Breast epithelium (tissue), 4 donors: ENCODE measurements at regions not wholly inside any gene's neighbourhood (a gene's known extent, or its start where the extent isn't known, plus 50 kb on each side); places are given as distances from the start of the nearest gene placed in this dataset.
"Not testable (repeated sequence)": the region's sequence is repeated elsewhere in the genome, so short reads cannot be mapped to it uniquely, and the experiment has no call there.

Source experiments
- DNase-seq, 2 donors: peaks; one replicate each; pipeline ENCODE4 v3.0.0-alpha.2; 2019; ENCODE audit warnings: low spot score in 2 of 2
- H3K27ac ChIP-seq, 2 donors: fragments of 200-600 bp; sonication (generic) in 1 of 2; one replicate each; pipeline ENCODE4 v1.5.1; 2016 to 2019; ENCODE audit warnings: mild to moderate bottlenecking in 1 of 2
- H3K27me3 ChIP-seq, 2 donors: fragments of 200-600 bp; sonication (generic) in 1 of 2; one replicate each; pipeline versions ENCODE4 v1.5.1 to v1.6.0; 2017 to 2019; ENCODE audit warnings: control low read depth in 1 of 2, mild to moderate bottlenecking in 1 of 2
- H3K36me3 ChIP-seq: fragments of 200-600 bp; one replicate; pipeline ENCODE4 v1.5.1; 2019
- H3K4me1 ChIP-seq, 2 donors: fragments of 200-600 bp; sonication (generic); one replicate each; pipeline ENCODE4 v1.5.1; 2016 to 2019; ENCODE audit warnings: control low read depth in 1 of 2
- H3K4me3 ChIP-seq, 3 donors: fragments of 200-600 bp; sonication (generic); 1 replicate in 2 of 3; 2 replicates in 1 of 3; pipeline ENCODE4 v1.5.1; 2016 to 2019; ENCODE audit warnings: mild to moderate bottlenecking in 3 of 3, moderate library complexity in 2 of 3
- H3K9me3 ChIP-seq, 2 donors: fragments of 200-600 bp; sonication (generic) in 1 of 2; one replicate each; pipeline ENCODE4 v1.5.1; 2016 to 2019; ENCODE audit warnings: control low read depth in 1 of 2
- POLR2A ChIP-seq: fragments of 450-650 bp; IDR thresholded peaks from one replicate; pipeline ENCODE4 v1.6.1; 2016; ENCODE audit warnings: antibody characterized with exemption, mild to moderate bottlenecking, moderate library complexity
- POLR2AphosphoS5 ChIP-seq, 3 donors: sonication (generic); formaldehyde crosslinking; IDR thresholded peaks; one replicate each; pipeline ENCODE4 v1.6.1; 2017; ENCODE audit warnings: antibody characterized with exemption in 3 of 3
- intact Hi-C: fragments of 100-400 bp; cut with DNase I; formaldehyde crosslinking; loops from one replicate; pipeline ENCODE4 v1.15.1; 2023; ENCODE audit warnings: low total_unique reads
- TF ChIP-seq, protein P1 (sequence below), 3 donors: fragments of 450-650 bp; IDR thresholded peaks; one replicate each; pipeline ENCODE4 v1.5.1; 2016 to 2017; ENCODE audit warnings: antibody characterized with exemption in 3 of 3, mild to moderate bottlenecking in 3 of 3, moderate library complexity in 3 of 3

DNA sequence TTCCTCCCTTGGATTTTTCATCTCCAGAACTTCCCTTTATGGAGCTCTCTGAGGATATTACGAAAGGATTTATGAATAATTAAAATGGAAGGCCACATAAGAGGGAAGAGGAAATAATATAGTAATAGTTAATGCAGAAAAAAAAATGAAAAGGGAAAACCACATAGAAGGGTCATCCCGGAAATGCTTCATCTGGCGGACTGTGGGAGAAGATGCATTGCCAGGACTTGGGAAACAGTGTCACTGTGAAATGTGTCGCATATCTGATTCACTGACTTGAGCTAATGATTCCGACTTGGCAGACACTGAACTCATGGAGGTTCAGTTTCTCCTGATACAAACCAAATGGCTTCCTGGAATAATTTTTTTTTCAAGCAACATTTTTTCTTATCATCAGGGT lies 129.9 kb upstream of the RMP24 start:
- no peak for TF ChIP-seq POLR2A
- no peak for TF ChIP-seq POLR2AphosphoS5 (IDR thresholded peaks at IDR 0.05)
- TF ChIP-seq, protein P1, sequence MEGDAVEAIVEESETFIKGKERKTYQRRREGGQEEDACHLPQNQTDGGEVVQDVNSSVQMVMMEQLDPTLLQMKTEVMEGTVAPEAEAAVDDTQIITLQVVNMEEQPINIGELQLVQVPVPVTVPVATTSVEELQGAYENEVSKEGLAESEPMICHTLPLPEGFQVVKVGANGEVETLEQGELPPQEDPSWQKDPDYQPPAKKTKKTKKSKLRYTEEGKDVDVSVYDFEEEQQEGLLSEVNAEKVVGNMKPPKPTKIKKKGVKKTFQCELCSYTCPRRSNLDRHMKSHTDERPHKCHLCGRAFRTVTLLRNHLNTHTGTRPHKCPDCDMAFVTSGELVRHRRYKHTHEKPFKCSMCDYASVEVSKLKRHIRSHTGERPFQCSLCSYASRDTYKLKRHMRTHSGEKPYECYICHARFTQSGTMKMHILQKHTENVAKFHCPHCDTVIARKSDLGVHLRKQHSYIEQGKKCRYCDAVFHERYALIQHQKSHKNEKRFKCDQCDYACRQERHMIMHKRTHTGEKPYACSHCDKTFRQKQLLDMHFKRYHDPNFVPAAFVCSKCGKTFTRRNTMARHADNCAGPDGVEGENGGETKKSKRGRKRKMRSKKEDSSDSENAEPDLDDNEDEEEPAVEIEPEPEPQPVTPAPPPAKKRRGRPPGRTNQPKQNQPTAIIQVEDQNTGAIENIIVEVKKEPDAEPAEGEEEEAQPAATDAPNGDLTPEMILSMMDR (IDR thresholded peaks at IDR 0.05): no peak
- DNase-seq: no peak
- no peak overlapping the region for H3K4me3 ChIP-seq
- no peaks in the 10 kb centered on the region for H3K36me3 ChIP-seq
- H3K4me1 ChIP-seq: no peaks in the 10 kb centered on the region
- no peaks in the 10 kb centered on the region for H3K9me3 ChIP-seq
- H3K27me3 ChIP-seq: no peaks in the 10 kb centered on the region
- intact Hi-C loops: no loop called here
- H3K27ac ChIP-seq: no peak overlapping the region

DNA sequence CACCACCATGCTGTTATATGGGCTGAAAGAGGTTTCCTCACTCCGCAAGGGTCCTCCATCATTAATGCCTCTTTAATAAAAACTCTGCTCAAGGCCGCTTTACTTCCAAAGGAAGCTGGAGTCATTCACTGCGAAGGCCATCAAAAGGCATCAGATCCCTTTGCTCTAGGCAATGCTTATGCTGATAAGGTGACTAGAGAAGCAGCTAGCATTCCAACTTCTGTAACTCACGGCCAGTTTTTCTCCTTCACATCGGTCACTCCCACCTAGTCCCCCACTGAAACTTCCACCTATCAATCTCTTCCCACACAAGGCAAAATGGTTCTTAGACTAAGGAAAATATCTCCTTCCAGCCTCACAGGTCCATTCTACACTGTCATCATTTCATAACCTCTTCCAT lies 124.2 kb upstream of the RMP24 start:
- H3K27ac ChIP-seq, H3K4me1 ChIP-seq, intact Hi-C loops, DNase-seq, H3K36me3 ChIP-seq, H3K9me3 ChIP-seq, H3K27me3 ChIP-seq, H3K4me3 ChIP-seq: not testable (repeated sequence)

DNA sequence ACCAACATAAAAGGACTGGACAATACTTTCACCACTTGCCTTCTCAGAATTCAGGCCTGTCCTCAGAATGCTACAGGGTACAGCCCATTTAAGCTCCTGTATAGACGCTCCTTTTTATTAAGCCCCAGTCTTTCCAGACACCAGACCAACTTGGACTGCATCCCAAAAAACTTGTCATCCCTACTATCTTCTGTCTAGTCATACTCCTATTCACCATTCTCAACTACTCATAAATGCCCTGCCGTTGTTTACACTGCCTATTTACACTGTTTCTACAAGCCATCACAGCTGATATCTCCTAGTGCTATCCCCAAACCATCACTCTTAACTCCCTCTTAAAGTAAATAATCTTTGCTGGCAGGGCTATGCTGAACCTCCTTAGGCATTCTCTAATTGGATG lies 123.2 kb upstream of the RMP24 start:
- intact Hi-C loops, H3K4me3 ChIP-seq, H3K4me1 ChIP-seq, H3K36me3 ChIP-seq, H3K27ac ChIP-seq, DNase-seq, H3K27me3 ChIP-seq, H3K9me3 ChIP-seq: not testable (repeated sequence)

DNA sequence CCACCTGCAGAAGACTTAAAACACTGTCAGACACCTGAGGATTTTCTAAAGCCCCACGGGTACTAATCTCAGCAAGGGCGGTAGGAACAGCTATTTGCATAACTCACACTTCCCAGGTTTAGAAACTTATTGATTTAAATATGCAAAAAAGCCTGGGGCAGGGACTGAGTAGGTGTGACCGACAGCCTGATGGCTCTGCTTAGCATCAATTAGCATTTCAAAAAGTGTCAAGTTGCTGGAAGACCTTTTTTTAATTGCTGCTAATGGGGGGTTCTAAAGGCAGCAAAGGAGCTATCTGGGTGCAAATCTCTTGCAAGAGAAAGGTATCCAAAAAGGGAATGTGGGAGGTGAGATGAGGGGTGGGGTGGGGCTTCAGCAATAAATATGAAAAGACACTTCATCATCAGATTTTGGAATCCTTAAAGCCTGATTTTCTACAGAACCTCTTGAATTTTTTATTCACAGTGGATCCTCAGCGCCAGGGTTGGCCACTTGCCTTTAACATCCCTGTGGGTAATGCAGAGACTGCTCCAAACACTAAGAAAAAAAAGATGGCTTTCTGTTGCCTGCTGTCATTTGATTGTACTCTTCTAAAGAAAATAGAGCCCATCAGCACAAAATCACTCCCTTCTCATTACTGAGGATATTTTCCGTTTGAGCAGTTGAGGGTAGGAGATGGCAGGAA lies 121.1 kb upstream of the RMP24 start:
- TF ChIP-seq POLR2A: no peak
- TF ChIP-seq, protein P1 (IDR thresholded peaks at IDR 0.05): no peak
- TF ChIP-seq POLR2AphosphoS5 (IDR thresholded peaks at IDR 0.05): no peak
- no peaks in the 10 kb centered on the region for H3K9me3 ChIP-seq
- intact Hi-C loops: no loop called here
- no peak overlapping the region for H3K27ac ChIP-seq
- H3K4me1 ChIP-seq: no peaks in the 10 kb centered on the region
- DNase-seq: no peak
- H3K4me3 ChIP-seq: no peak overlapping the region
- H3K27me3 ChIP-seq: peaks cover 0 to 4% of the 10 kb centered on the region in 2 donors
- no peaks in the 10 kb centered on the region for H3K36me3 ChIP-seq

DNA sequence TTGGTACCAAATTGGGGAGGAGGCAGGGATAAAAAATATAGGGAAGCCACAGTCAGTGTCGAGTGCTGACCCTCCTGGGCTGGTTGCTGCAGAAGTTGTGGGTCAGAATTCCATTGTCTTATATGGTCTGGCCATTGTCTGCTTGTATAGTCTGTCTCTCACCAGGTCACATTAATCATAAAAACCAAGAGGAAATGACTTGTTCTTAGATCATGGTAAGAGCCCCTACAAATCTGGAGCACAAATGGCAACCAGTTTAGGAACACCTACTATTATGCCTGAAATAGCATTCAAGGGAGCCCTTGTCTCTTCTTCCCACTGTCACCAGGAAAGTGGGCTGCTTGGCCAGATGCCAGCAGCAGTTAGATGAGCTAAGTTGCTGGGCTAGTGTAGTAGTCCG lies 119.7 kb upstream of the RMP24 start:
- intact Hi-C loops: no loop called here
- no peak for TF ChIP-seq POLR2A
- TF ChIP-seq, protein P1 (IDR thresholded peaks at IDR 0.05): no peak
- no peak for TF ChIP-seq POLR2AphosphoS5 (IDR thresholded peaks at IDR 0.05)
- H3K9me3 ChIP-seq: no peaks in the 10 kb centered on the region
- H3K27ac ChIP-seq: no peak overlapping the region
- no peaks in the 10 kb centered on the region for H3K4me1 ChIP-seq
- no peak for DNase-seq
- H3K27me3 ChIP-seq: peaks cover 0 to 4% of the 10 kb centered on the region in 2 donors
- H3K4me3 ChIP-seq: no peak overlapping the region
- no peaks in the 10 kb centered on the region for H3K36me3 ChIP-seq

DNA sequence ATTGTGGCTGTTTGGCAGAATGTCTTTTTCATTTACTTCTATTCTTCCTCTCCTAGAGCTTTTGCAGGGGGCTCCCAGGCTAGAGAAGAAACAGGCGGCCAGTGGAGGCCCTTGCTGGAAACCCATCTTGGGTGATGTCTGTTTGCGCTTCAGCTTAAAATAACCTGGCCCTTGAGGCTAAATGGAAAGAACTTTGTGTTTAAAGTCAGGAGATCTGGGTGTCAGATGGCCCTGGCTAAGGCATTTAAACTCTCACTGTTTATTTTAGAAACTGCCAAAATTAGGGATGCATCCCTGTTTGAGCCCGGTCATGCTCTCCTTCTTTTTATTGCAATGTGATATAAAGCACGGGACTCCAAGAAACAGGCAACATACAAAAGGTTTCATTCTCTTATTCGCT lies 118.4 kb upstream of the RMP24 start:
- no peaks in the 10 kb centered on the region for H3K4me1 ChIP-seq
- intact Hi-C loops: no loop called here
- peaks cover 0 to 4% of the 10 kb centered on the region in 2 donors for H3K27me3 ChIP-seq
- H3K9me3 ChIP-seq: no peaks in the 10 kb centered on the region
- no peak overlapping the region for H3K4me3 ChIP-seq
- H3K27ac ChIP-seq: no peak overlapping the region
- TF ChIP-seq POLR2A (no peak), POLR2AphosphoS5 (IDR thresholded peaks at IDR 0.05) (no peak)
- TF ChIP-seq, protein P1 (IDR thresholded peaks at IDR 0.05): no peak
- DNase-seq: no peak
- no peaks in the 10 kb centered on the region for H3K36me3 ChIP-seq
